Heart left ventricle (tissue), 13 donors: ENCODE measurements at regions not wholly inside any gene's neighbourhood (a gene's known extent, or its start where the extent isn't known, plus 50 kb on each side); places are given as distances from the start of the nearest gene placed in this dataset.

Experiments used
- CTCF ChIP-seq, 12 donors: fragments of 200-600 bp; sonication (generic) in 4 of 12; IDR thresholded peaks; one replicate each; pipeline versions ENCODE4 v1.5.0 to v1.8.0; 2018 to 2022; ENCODE audit warnings: antibody characterized with exemption in 12 of 12, mild to moderate bottlenecking in 5 of 12
- POLR2A ChIP-seq, 2 donors: fragments of 450-650 bp; IDR thresholded peaks; one replicate each; pipeline ENCODE4 v1.6.1; 2017; ENCODE audit warnings: antibody characterized with exemption in 2 of 2, mild to moderate bottlenecking in 2 of 2, moderate library complexity in 2 of 2
- donor health status: ischemic (EF 13 %, LVEDD 7.1; RV severe dilation, severe dysfunction).
- donor health status: DM: no; HTN: yes; CAD: no.
- donor health status: DM: no; HTN: no; CAD: no.
- donor health status: ischemic (EF 25% LVEDD 6.9; RV normal size, moderate dysfunction).
- donor health status: ischemic (EF 25% LVEDD 5.7; RV mildly dilated, moderate dysfunction).
- donor health status: ischemic (EF 35%, LVEDD 5.7; RV mildly dilated, moderate dysfunction).
- donor health status: nonischemic (EF 11% LVEDD 7.7; RV severe dilation, severe dysfunction).
- donor health status: DM: yes; HTN: yes; CAD: no.
- donor health status: PGD.
- donor health status: ischemic (EF 29% LVEDD 5.4; RV normal size, mild dysfunction).
- donor health status: nonischemic (EF 23%, LVEDD 6.1; RV moderate dilation, normal function).

GRCh38 chr1:209531549-209531948 lies 52.0 kb upstream of the CAMK1G start:
- TF ChIP-seq CTCF (IDR thresholded peaks at IDR 0.05) (no peak), POLR2A (IDR thresholded peaks at IDR 0.05) (no peak)
